HG02884 (cell line): ENCODE measurements at regions not wholly inside any gene's neighbourhood (a gene's known extent, or its start where the extent isn't known, plus 50 kb on each side); places are given as distances from the start of the nearest gene placed in this dataset.
"Not testable (repeated sequence)": the region's sequence is repeated elsewhere in the genome, so short reads cannot be mapped to it uniquely, and the experiment has no call there.

Experiments used
- ATAC-seq: cut with Tn5 transposase; IDR thresholded peaks from one replicate; pipeline ENCODE4 v1.9.1; 2021; ENCODE audit warnings: mild to moderate bottlenecking, moderate library complexity; ENCODE audit not compliant: unreplicated experiment

GRCh38 chr6:40159865-40160264 lies 225.6 kb upstream of the MOCS1 start:
- ATAC-seq, result no peak

- no peak for ATAC-seq
Observed at GRCh38 chr6:40152701-40153436, 218.6 kb upstream of the MOCS1 start.

GRCh38 chr6:40152196-40152595 lies 217.9 kb upstream of the MOCS1 start:
- ATAC-seq, result no peak

- ATAC-seq, result peak; percentile 99
Observed at GRCh38 chr6:40148882-40149573, 214.8 kb upstream of the MOCS1 start.

GRCh38 chr6:40146902-40147301 lies 212.6 kb upstream of the MOCS1 start:
- no peak for ATAC-seq

- no peak for ATAC-seq
Observed at GRCh38 chr6:40139447-40139846, 205.2 kb upstream of the MOCS1 start.

- ATAC-seq, result no peak
Observed at GRCh38 chr6:40138273-40138720, 204.0 kb upstream of the MOCS1 start.

GRCh38 chr6:40135491-40136072 lies 201.3 kb upstream of the MOCS1 start:
- ATAC-seq, result no peak

- ATAC-seq, result not testable (repeated sequence)
Observed at GRCh38 chr6:40133981-40134380, 199.7 kb upstream of the MOCS1 start.

- no peak for ATAC-seq
Observed at GRCh38 chr6:40131675-40132074, 197.4 kb upstream of the MOCS1 start.

GRCh38 chr6:40128127-40128526 lies 193.9 kb upstream of the MOCS1 start:
- no peak for ATAC-seq

- ATAC-seq, result no peak
Observed at GRCh38 chr6:40125680-40126394, 191.6 kb upstream of the MOCS1 start.

GRCh38 chr6:40124924-40125323 lies 190.7 kb upstream of the MOCS1 start:
- ATAC-seq, result no peak

GRCh38 chr6:40116832-40117231 lies 182.6 kb upstream of the MOCS1 start:
- ATAC-seq, result no peak

GRCh38 chr6:40112350-40112749 lies 178.1 kb upstream of the MOCS1 start:
- ATAC-seq, result no peak

GRCh38 chr6:40108736-40109135 lies 174.5 kb upstream of the MOCS1 start:
- ATAC-seq, result no peak

GRCh38 chr6:40106840-40107239 lies 172.6 kb upstream of the MOCS1 start:
- ATAC-seq, result no peak

- no peak for ATAC-seq
Observed at GRCh38 chr6:40098774-40099173, 164.5 kb upstream of the MOCS1 start.

GRCh38 chr6:40097590-40097989 lies 163.3 kb upstream of the MOCS1 start:
- no peak for ATAC-seq

GRCh38 chr6:40083141-40083920 lies 149.1 kb upstream of the MOCS1 start:
- no peak for ATAC-seq
